CD4-positive, alpha-beta T cell treated with Interleukin-10 for 1 hour (primary cell): ENCODE measurements at regions not wholly inside any gene's neighbourhood (a gene's known extent, or its start where the extent isn't known, plus 50 kb on each side); places are given as distances from the start of the nearest gene placed in this dataset.
"Not testable (repeated sequence)": the region's sequence is repeated elsewhere in the genome, so short reads cannot be mapped to it uniquely, and the experiment has no call there.

ENCODE experiments used
- DNase-seq: peaks from one replicate; pipeline ENCODE4 v3.0.0-alpha.2; 2020

GRCh38 chr3:153379516-153379915 lies 217.5 kb downstream of the RAP2B start:
- DNase-seq = no peak

GRCh38 chr3:153385343-153385742 lies 223.3 kb downstream of the RAP2B start:
- no peak for DNase-seq

GRCh38 chr3:153392363-153392762 lies 230.3 kb downstream of the RAP2B start:
- DNase-seq = no peak

- DNase-seq = no peak
These were observed 232.0 kb downstream of the RAP2B start for GRCh38 chr3:153394017-153394416.

- DNase-seq = no peak
These were observed 234.6 kb downstream of the RAP2B start for GRCh38 chr3:153396581-153396980.

- no peak for DNase-seq
These were observed 235.8 kb downstream of the RAP2B start for GRCh38 chr3:153397794-153398193.

- no peak for DNase-seq
These were observed 237.6 kb downstream of the RAP2B start for GRCh38 chr3:153399636-153400035.

- no peak for DNase-seq
These were observed 238.6 kb downstream of the RAP2B start for GRCh38 chr3:153400641-153401040.

- DNase-seq = no peak
These were observed 242.1 kb downstream of the RAP2B start for GRCh38 chr3:153404157-153404556.

GRCh38 chr3:153405320-153405719 lies 243.3 kb downstream of the RAP2B start:
- DNase-seq = not testable (repeated sequence)

- DNase-seq = no peak
These were observed 248.5 kb downstream of the RAP2B start for GRCh38 chr3:153410517-153410916.

- DNase-seq = no peak
These were observed 253.0 kb downstream of the RAP2B start for GRCh38 chr3:153414982-153415381.

GRCh38 chr3:153422314-153422713 lies 260.3 kb downstream of the RAP2B start:
- DNase-seq = no peak

- not testable (repeated sequence) for DNase-seq
These were observed 261.8 kb downstream of the RAP2B start for GRCh38 chr3:153423820-153424219.

- no peak for DNase-seq
These were observed 264.3 kb downstream of the RAP2B start for GRCh38 chr3:153426344-153426743.

GRCh38 chr3:153426803-153427202 lies 264.8 kb downstream of the RAP2B start:
- no peak for DNase-seq

- no peak for DNase-seq
These were observed 267.8 kb downstream of the RAP2B start for GRCh38 chr3:153429821-153430220.

- DNase-seq = no peak
These were observed 269.1 kb downstream of the RAP2B start for GRCh38 chr3:153431076-153431475.

GRCh38 chr3:153437666-153438065 lies 275.6 kb downstream of the RAP2B start:
- no peak for DNase-seq

GRCh38 chr3:153438271-153438670 lies 276.2 kb downstream of the RAP2B start:
- no peak for DNase-seq

GRCh38 chr3:153439780-153440179 lies 277.8 kb downstream of the RAP2B start:
- DNase-seq = no peak

GRCh38 chr3:153440311-153440710 lies 278.3 kb downstream of the RAP2B start:
- no peak for DNase-seq

GRCh38 chr3:153442386-153442785 lies 280.4 kb downstream of the RAP2B start:
- no peak for DNase-seq

GRCh38 chr3:153442799-153443487 lies 280.9 kb downstream of the RAP2B start:
- peak; percentile 14 for DNase-seq

GRCh38 chr3:153443961-153444360 lies 281.9 kb downstream of the RAP2B start:
- DNase-seq = no peak
